Renal pelvis (tissue), 1 donor: ENCODE measurements at regions not wholly inside any gene's neighbourhood (a gene's known extent, or its start where the extent isn't known, plus 50 kb on each side); places are given as distances from the start of the nearest gene placed in this dataset.

Experiments used
- DNase-seq: peaks from one replicate; pipeline ENCODE4 v3.0.0-alpha.2; 2013

DNA sequence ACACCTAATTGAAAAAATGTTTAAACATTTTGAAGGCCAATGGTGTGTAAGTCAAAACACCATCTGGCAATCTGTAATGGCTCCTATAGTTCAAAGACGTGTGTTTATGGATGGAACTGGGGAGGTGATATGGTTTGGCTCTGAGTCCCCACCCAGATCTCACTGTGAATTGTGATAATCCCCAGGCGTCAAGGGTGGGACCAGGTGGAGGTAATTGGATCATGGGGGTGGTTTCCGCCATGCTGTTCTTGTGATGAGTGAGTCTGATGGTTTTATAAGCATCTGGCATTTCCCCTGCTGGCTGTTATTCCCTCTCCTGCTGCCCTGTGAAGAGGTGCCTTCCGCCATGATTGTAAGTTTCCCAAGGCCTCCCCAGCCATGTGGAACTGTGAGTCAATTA, 52.2 kb downstream of the ADRA2C start:
- no peak for DNase-seq

GRCh38 chr4:3819210-3819919, 53.2 kb downstream of the ADRA2C start:
- no peak for DNase-seq

GRCh38 chr4:3820016-3820805, 54.0 kb downstream of the ADRA2C start:
- no peak for DNase-seq

DNA sequence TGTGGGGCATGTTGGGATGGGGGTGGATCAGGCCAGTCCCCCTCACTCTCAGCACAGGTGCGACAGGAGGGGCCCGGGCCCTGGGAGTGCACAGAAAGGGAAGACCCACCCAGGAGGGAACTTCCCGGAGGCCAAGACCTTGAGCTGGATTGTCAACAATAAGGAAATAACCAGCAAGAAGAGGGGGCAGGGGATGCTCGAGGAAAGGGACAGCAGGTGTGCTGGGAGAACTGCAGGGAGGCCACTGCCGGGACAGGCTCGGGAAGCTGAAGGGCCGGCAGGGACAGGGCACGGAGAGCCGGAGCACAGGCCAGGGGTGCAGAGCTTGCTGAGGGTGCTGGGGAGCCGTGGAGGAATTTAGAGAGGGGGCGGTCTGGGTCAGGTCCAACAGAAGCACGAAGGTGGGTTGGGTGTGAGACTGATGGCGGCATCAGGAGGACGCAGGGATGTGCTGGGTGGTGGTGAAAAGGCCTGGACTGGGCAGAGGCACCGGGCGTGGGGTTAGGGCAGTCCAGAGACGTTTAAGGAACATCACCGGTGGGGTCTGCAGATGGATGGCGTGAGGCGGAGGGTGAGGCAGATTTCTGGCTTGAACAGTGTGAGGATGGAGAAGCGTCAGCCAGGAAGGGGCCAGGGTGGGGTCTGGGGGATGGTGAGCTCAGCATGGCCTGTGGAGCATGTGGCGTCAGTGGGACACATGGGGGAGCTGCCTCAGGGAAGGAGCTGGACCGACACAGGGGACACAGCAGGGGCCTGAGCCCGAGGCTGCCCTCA, 54.8 kb downstream of the ADRA2C start:
- no peak for DNase-seq

- DNase-seq: no peak
Observed at GRCh38 chr4:3821580-3822229, 55.5 kb downstream of the ADRA2C start.

DNA sequence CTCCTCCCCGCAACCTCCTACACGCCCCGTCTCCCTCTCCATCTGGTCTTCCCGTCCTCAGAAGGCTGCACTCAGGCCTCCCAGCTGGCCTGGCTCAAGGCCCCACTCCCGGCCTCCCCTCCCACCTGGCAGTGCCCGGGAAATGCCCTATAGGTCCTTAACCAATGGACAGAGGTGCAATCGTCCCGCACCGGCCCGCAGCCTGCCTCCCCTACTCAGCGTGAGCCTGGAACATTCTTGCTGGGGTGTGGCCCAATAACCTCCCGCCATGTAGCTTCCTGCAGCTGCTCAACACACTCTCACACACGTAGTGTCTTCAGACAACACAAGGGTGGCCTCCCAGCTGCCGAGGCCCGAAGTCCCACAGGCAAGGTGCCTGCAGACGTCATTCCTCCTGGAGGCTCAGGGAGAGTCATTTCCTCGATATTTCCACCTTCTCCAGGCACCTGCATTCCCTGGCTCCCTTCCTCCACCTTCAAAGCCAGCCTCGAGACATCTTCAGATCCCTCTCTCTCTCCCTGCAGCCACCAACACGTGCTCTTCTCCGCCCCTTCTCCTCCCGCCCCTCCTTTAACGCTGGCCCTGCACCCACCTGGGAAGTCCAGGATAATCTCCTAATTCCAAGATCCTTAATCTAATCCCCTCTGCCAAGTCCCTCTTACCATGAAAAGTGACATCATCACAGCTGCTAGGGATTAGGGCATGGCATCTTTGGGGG, 56.2 kb downstream of the ADRA2C start:
- DNase-seq: no peak

GRCh38 chr4:3823496-3824341, 57.5 kb downstream of the ADRA2C start:
- DNase-seq: no peak

GRCh38 chr4:3824521-3825270, 58.5 kb downstream of the ADRA2C start:
- no peak for DNase-seq

GRCh38 chr4:3825530-3825929, 59.3 kb downstream of the ADRA2C start:
- DNase-seq: no peak

GRCh38 chr4:3826247-3827172, 60.3 kb downstream of the ADRA2C start:
- no peak for DNase-seq

DNA sequence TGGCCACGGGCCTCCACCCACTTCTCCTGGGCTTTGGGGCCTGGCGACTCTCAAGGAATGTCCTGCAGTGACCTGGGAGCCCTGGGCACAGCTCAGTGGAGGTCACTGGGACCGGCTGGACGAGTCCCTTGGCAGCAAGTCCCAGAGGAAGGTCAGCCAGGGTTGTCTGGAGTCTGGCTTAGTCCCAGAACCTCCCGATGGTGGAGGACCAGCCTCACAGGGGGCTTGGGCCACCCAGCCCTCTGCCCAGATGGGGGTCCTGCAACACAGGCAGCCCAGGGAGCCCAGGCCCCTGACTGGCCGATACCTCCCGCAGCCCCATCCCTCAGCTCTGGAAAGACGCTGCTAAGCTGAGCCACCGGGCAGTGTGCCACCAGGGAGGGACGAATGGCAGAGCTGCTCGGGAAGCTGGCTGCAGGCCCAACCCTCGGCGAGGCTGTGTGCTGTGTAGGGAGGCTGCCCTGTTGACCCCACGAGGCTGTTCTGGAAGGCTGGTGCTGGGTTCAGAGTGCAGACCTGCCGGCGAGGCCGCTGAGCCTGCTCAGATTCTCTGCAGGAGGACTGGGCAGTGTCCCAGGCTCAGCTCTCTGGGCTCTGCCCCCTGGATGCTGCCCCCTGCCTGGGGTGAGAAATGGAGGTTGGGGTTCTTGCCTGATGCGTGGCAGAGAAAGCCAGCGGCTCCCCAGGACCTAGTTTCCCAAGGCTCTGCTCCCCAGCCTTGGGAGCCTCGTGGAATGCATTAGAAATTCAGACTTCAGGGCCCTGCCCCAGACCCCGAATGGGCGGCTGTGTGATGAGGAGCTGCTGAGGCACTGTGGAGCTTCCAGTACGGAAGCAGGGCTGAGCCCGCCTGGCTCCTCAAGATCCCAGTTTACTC, 61.7 kb downstream of the ADRA2C start:
- no peak for DNase-seq

DNA sequence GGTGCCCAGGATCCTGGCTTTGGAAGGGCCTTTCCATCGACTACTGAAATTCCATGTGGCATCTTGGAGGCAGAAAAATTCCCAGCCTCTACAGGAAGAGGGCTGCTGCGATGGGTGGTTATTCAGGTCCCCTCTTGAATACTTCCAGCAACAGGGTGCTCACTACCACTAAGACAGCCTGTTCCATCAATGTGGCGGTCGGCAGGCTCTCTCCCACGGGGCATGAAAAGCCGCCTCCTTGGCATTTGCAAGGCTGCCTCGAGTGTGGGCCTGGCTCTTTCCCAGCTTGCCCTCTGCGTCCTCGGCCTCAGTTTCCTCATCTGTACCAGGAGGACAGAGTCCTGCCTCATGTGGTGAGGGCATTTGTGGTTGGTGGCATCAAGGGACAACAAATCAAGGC, 62.4 kb downstream of the ADRA2C start:
- DNase-seq: no peak

DNA sequence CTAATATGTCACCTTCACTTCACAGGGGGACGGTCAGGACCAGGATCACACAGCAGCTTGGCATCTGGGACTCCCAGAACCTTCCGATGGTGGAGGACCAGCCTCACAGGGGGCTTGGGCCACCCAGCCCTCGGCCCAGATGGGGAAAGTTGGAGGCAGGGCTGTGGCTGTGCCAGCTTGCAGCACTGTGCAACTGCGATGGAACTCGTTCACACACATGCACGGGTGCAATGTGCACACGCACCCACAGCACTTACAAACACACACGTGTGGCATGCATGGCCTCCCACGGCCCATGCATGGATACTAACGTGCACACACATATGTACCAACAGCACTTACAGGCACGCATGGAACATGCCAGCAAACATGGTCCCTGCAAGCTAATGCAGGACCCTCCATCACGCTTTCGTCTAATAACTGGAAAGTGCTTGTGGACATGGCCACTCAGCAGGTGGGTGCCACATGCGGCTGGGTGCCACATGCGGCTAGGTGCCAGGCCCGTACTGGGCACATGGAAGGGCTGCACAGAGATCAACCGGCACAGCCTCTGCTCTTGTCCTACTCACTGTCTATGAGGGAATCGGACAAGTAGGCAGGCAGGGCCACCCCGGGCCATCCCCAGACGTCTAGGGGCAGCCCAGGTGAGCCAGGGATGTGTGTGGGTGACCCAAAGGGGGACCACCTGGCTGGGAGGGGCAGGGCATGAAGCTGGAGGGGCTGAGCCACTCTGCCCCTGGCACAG, 63.2 kb downstream of the ADRA2C start:
- no peak for DNase-seq

- no peak for DNase-seq
Observed at GRCh38 chr4:3829956-3830773, 64.0 kb downstream of the ADRA2C start.

- DNase-seq: no peak
Observed at GRCh38 chr4:3830774-3831528, 64.8 kb downstream of the ADRA2C start.
